Heart right ventricle (tissue), 16 donors: ENCODE measurements at regions not wholly inside any gene's neighbourhood (a gene's known extent, or its start where the extent isn't known, plus 50 kb on each side); places are given as distances from the start of the nearest gene placed in this dataset.

ENCODE experiments used
- ATAC-seq, 8 donors: fragments of 200-7000 bp; cut with Tn5 transposase; one replicate each; pipeline ENCODE4 v1.9.1; 2020; ENCODE audit warnings: mild to moderate bottlenecking in 8 of 8, moderate library complexity in 8 of 8, moderate number of reproducible peaks in 1 of 8
- DNase-seq, 2 donors: peaks; one replicate each; pipeline ENCODE4 v3.0.0-alpha.2; 2020
- H3K27ac ChIP-seq, 10 donors: fragments of 200-600 bp; sonication (generic) in 2 of 10; one replicate each; pipeline versions ENCODE4 v1.5.0 to v1.8.0; 2020 to 2022; ENCODE audit warnings: mild to moderate bottlenecking in 3 of 10
- H3K27me3 ChIP-seq, 7 donors: fragments of 200-600 bp; one replicate each; pipeline ENCODE4 v1.8.0; 2021 to 2022; ENCODE audit warnings: mild to moderate bottlenecking in 2 of 7
- H3K36me3 ChIP-seq, 9 donors: fragments of 200-600 bp; sonication (generic) in 1 of 9; one replicate each; pipeline versions ENCODE4 v1.5.0 to v1.8.0; 2020 to 2022; ENCODE audit warnings: mild to moderate bottlenecking in 2 of 9
- H3K4me1 ChIP-seq, 9 donors: fragments of 200-600 bp; sonication (generic) in 1 of 9; one replicate each; pipeline versions ENCODE4 v1.5.0 to v1.8.0; 2020 to 2022; ENCODE audit warnings: mild to moderate bottlenecking in 4 of 9
- H3K4me3 ChIP-seq, 10 donors: fragments of 200-600 bp; sonication (generic) in 2 of 10; one replicate each; pipeline versions ENCODE4 v1.5.0 to v1.8.0; 2020 to 2022; ENCODE audit warnings: mild to moderate bottlenecking in 7 of 10, moderate library complexity in 2 of 10
- H3K9me3 ChIP-seq, 11 donors: fragments of 200-600 bp in 10 of 11; sonication (generic) in 2 of 11; one replicate each; pipeline versions ENCODE4 v1.5.0 to v1.8.0; 2013 to 2022; ENCODE audit warnings: mild to moderate bottlenecking in 2 of 11, control low read depth in 1 of 11, moderate library complexity in 1 of 11
- WGBS, 2 donors: extraction: QIAGEN DNeasy Blood & Tissue Kit; methylation state at CpG; one replicate each; pipeline ENCODE4 v1.1.7; 2013; ENCODE audit warnings: inconsistent platforms in 1 of 2; 5-methylcytosine and 5-hydroxymethylcytosine counted together
- intact Hi-C, 10 donors: fragments of 100-400 bp; cut with DNase I; formaldehyde crosslinking; loops; one replicate each; pipeline versions ENCODE4 v1.11.1 to v1.14.2; 2022
- TF ChIP-seq, protein P1 (sequence below), 9 donors: fragments of 200-600 bp; sonication (generic) in 2 of 9; IDR thresholded peaks; one replicate each; pipeline versions ENCODE4 v1.5.0 to v1.8.0; 2021 to 2022; ENCODE audit warnings: antibody characterized with exemption in 9 of 9, mild to moderate bottlenecking in 5 of 9, moderate library complexity in 1 of 9
- donor health status: Arrhythmogenic right ventricular cardiomyopathy.
- donor health status: ischemic (EF 13 %, LVEDD 7.1; RV severe dilation, severe dysfunction).
- donor health status: healthy with polysubstance abuse.
- donor health status: DM: no; HTN: yes; CAD: no.
- donor health status: DM: no; HTN: no; CAD: no.
- donor health status: ischemic (EF 25% LVEDD 6.9; RV normal size, moderate dysfunction).
- donor health status: ischemic (EF 25% LVEDD 5.7; RV mildly dilated, moderate dysfunction).
- donor health status: healthy.
- donor health status: DM: yes; HTN: yes; CAD: no.
- donor health status: Ischemic cardiomyopathy.
- donor health status: ischemic (EF 35%, LVEDD 5.7; RV mildly dilated, moderate dysfunction).
- donor health status: nonischemic (EF 11% LVEDD 7.7; RV severe dilation, severe dysfunction).
- donor health status: DM: yes; HTN: yes; CAD: no.
- donor health status: PGD.
- donor health status: ischemic (EF 29% LVEDD 5.4; RV normal size, mild dysfunction).
- donor health status: nonischemic (EF 23%, LVEDD 6.1; RV moderate dilation, normal function).

- ATAC-seq: no peak
- H3K4me3 ChIP-seq: no peak overlapping the region
- TF ChIP-seq, protein P1, sequence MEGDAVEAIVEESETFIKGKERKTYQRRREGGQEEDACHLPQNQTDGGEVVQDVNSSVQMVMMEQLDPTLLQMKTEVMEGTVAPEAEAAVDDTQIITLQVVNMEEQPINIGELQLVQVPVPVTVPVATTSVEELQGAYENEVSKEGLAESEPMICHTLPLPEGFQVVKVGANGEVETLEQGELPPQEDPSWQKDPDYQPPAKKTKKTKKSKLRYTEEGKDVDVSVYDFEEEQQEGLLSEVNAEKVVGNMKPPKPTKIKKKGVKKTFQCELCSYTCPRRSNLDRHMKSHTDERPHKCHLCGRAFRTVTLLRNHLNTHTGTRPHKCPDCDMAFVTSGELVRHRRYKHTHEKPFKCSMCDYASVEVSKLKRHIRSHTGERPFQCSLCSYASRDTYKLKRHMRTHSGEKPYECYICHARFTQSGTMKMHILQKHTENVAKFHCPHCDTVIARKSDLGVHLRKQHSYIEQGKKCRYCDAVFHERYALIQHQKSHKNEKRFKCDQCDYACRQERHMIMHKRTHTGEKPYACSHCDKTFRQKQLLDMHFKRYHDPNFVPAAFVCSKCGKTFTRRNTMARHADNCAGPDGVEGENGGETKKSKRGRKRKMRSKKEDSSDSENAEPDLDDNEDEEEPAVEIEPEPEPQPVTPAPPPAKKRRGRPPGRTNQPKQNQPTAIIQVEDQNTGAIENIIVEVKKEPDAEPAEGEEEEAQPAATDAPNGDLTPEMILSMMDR (IDR thresholded peaks at IDR 0.05): no peak
- intact Hi-C loops: no loop called here
- no peak overlapping the region for H3K27ac ChIP-seq
- H3K36me3 ChIP-seq: no peaks in the 10 kb centered on the region
- no peak for DNase-seq
- no peaks in the 10 kb centered on the region for H3K27me3 ChIP-seq
- peaks cover 0 to 11% (median 0%) of the 10 kb centered on the region in 9 donors for H3K4me1 ChIP-seq
- 51 to 73% methylated on average over 4 of the region's 4 CpGs for WGBS, 2 donors
- H3K9me3 ChIP-seq: peaks cover 0 to 16% (median 0%) of the 10 kb centered on the region in 11 donors
Measured at GRCh38 chr14:87005280-87005679, 987.7 kb downstream of the GALC start.

GRCh38 chr14:87002776-87003175 lies 990.2 kb downstream of the GALC start:
- Histone ChIP-seq H3K4me3 (peak overlapping the region in 1 of 10 donors; percentile 7), H3K27ac (no peak overlapping the region), H3K27me3 (no peaks in the 10 kb centered on the region), H3K9me3 (peaks cover 0 to 10% (median 0%) of the 10 kb centered on the region in 11 donors), H3K36me3 (no peaks in the 10 kb centered on the region), H3K4me1 (peaks cover 0 to 11% (median 0%) of the 10 kb centered on the region in 9 donors)
- WGBS, 2 donors: 11 to 26% methylated on average over 2 of the region's 2 CpGs
- DNase-seq: no peak
- intact Hi-C loops: no loop called here
- TF ChIP-seq, protein P1 (IDR thresholded peaks at IDR 0.05): peak in 1 of 9 donors; percentile 26
- no peak for ATAC-seq

- TF ChIP-seq, protein P1 (IDR thresholded peaks at IDR 0.05): no peak
- H3K27ac ChIP-seq: no peak overlapping the region
- H3K9me3 ChIP-seq: no peaks in the 10 kb centered on the region
- peaks cover 0 to 11% (median 0%) of the 10 kb centered on the region in 9 donors for H3K4me1 ChIP-seq
- H3K27me3 ChIP-seq: no peaks in the 10 kb centered on the region
- intact Hi-C loops: no loop called here
- H3K36me3 ChIP-seq: no peaks in the 10 kb centered on the region
- ATAC-seq (no peak), DNase-seq (no peak)
- WGBS, 2 donors: 69 to 71% methylated on average over 2 of the region's 2 CpGs
- no peak overlapping the region for H3K4me3 ChIP-seq
Measured at GRCh38 chr14:87001333-87001732, 991.6 kb downstream of the GALC start.

DNA sequence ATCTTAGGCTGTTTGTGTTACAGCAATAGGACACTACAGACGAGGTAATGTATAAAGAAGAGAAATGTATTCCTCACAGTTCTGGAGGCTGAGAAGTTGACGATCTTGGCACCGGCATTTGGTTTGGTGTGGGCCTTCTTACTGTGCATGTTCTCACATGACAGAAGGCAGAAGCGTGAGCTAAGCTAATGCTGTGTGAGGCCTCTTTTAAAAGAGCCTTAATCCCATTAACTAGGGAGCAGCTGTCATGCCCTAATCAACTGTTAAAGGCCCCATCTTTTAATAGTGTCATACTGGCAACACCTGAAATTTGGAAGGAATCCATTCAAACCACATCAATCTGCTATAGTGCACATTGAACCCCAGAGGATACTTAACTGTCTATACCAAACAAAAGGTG lies 992.9 kb downstream of the GALC start:
- Histone ChIP-seq H3K4me3 (no peak overlapping the region), H3K4me1 (peaks cover 0 to 11% (median 0%) of the 10 kb centered on the region in 9 donors), H3K27me3 (no peaks in the 10 kb centered on the region), H3K9me3 (peaks cover 0 to 5% (median 0%) of the 10 kb centered on the region in 11 donors), H3K27ac (no peak overlapping the region), H3K36me3 (no peaks in the 10 kb centered on the region)
- intact Hi-C loops: no loop called here
- ATAC-seq (no peak), DNase-seq (no peak)
- TF ChIP-seq, protein P1 (IDR thresholded peaks at IDR 0.05): no peak
- WGBS, 2 donors: 75 to 77% methylated on average over 4 of the region's 4 CpGs
